Thoracic aorta (tissue), 2 donors: ENCODE measurements at regions not wholly inside any gene's neighbourhood (a gene's known extent, or its start where the extent isn't known, plus 50 kb on each side); places are given as distances from the start of the nearest gene placed in this dataset.

Experiments used
- ATAC-seq: fragments of 150-250 bp; one replicate; pipeline ENCODE4 v1.8.0; 2017; ENCODE audit warnings: low read depth; ENCODE audit not compliant: insufficient number of reproducible peaks, low FRiP score
- DNase-seq: peaks from one replicate; pipeline ENCODE4 v3.0.0-alpha.2; 2020; ENCODE audit warnings: low spot score
- H3K27ac ChIP-seq, 2 donors: fragments of 200-600 bp; sonication (generic); 1 replicate in 1 of 2; 2 replicates in 1 of 2; pipeline ENCODE4 v1.5.1; 2016; ENCODE audit warnings: mild to moderate bottlenecking in 2 of 2, moderate library complexity in 2 of 2
- H3K27me3 ChIP-seq: fragments of 200-600 bp; sonication (generic); replicated peaks from 2 replicates; pipeline ENCODE4 v1.6.0; 2016; ENCODE audit warnings: mild to moderate bottlenecking; ENCODE audit not compliant: insufficient read depth
- H3K36me3 ChIP-seq: fragments of 200-600 bp; sonication (generic); one replicate; pipeline ENCODE4 v1.5.1; 2016
- H3K4me1 ChIP-seq, 2 donors: fragments of 200-600 bp; sonication (generic); 1 replicate in 1 of 2; 2 replicates in 1 of 2; pipeline versions ENCODE4 v1.5.1 to v1.6.0; 2016; ENCODE audit warnings: low read depth in 2 of 2, mild to moderate bottlenecking in 1 of 2; ENCODE audit not compliant: control insufficient read depth in 1 of 2
- H3K4me3 ChIP-seq: fragments of 200-600 bp; sonication (generic); 2 replicates; pipeline ENCODE4 v1.5.1; 2016; ENCODE audit warnings: mild to moderate bottlenecking
- H3K9me3 ChIP-seq: fragments of 200-600 bp; sonication (generic); 2 replicates; pipeline ENCODE4 v1.5.1; 2016
- CTCF ChIP-seq: fragments of 200-600 bp; sonication (generic); IDR thresholded peaks from one replicate; pipeline ENCODE4 v1.5.1; 2019; ENCODE audit warnings: antibody characterized with exemption

- Histone ChIP-seq H3K27me3 (no peaks in the 10 kb centered on the region), H3K4me1 (no peaks in the 10 kb centered on the region), H3K4me3 (no peak overlapping the region), H3K27ac (no peak overlapping the region), H3K36me3 (no peaks in the 10 kb centered on the region), H3K9me3 (no peaks in the 10 kb centered on the region)
- no peak for TF ChIP-seq CTCF
- DNase-seq = no peak
- ATAC-seq = no peak
Measured at GRCh38 chr4:25500626-25501316, 123.7 kb downstream of the ANAPC4 start.

DNA sequence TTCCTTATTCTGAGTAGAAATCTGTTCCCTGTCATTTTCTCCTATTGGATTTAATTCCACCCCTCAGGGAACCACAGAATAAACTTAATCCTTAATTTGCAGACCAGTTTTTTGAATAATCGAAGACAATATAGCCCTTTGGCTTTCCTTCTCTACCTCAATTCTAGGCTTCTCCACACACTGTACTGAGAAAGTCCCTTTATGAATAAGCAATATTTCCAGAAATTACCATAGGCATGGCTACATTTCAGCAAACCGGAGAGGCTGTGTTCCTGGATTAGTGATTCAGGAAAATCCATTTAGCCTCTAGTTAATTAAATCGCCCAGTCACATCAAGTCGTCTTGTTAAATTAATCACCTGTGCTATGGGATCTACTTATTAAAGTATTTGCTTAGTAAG is 125.1 kb downstream of the ANAPC4 start:
- Histone ChIP-seq H3K9me3 (no peaks in the 10 kb centered on the region), H3K4me1 (no peaks in the 10 kb centered on the region), H3K4me3 (no peak overlapping the region), H3K36me3 (no peaks in the 10 kb centered on the region), H3K27ac (no peak overlapping the region), H3K27me3 (no peaks in the 10 kb centered on the region)
- DNase-seq = no peak
- no peak for ATAC-seq
- TF ChIP-seq CTCF = no peak

- no peak overlapping the region for H3K27ac ChIP-seq
- no peaks in the 10 kb centered on the region for H3K4me1 ChIP-seq
- TF ChIP-seq CTCF = no peak
- ATAC-seq = no peak
- no peaks in the 10 kb centered on the region for H3K9me3 ChIP-seq
- no peak overlapping the region for H3K4me3 ChIP-seq
- no peaks in the 10 kb centered on the region for H3K27me3 ChIP-seq
- DNase-seq = no peak
- no peaks in the 10 kb centered on the region for H3K36me3 ChIP-seq
Measured at GRCh38 chr4:25503779-25504178, 126.7 kb downstream of the ANAPC4 start.

DNA sequence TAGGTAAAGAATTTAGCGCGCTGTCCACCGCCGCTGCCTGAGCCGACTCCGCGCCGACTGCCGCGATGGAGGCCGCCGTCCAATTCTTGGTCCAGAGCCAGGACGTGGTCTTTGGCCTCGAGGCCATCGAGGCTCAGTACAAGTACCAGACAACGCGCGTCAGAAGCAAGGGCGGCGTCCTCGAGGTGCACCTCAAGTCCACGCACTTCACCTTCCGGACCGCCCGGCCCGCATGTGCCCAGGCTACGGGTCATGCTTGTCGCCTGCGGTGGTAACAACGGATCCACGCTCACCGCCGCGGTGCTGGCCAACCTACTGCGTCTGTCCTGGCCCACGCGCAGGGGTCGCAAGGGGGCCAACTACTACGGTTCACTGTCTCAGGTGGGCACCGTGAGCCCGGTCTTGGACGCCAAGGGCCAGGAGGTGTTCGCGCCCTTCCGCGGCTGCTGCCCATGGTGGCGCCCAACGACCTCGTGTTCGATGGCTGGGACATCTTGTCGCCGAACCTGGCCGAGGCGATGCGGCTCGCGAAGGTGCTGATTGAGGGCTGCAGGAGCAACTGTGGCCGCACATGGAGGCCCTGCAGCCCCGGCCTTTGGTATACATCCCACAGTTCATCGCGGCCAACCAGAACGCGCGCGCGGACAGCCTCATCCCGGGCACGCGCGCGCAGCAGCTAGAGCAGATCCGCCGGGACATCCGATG is 128.0 kb downstream of the ANAPC4 start:
- H3K9me3 ChIP-seq = no peaks in the 10 kb centered on the region
- ATAC-seq (no peak), DNase-seq (no peak)
- H3K4me3 ChIP-seq = no peak overlapping the region
- H3K36me3 ChIP-seq = no peaks in the 10 kb centered on the region
- no peaks in the 10 kb centered on the region for H3K4me1 ChIP-seq
- H3K27me3 ChIP-seq = no peaks in the 10 kb centered on the region
- H3K27ac ChIP-seq = no peak overlapping the region
- TF ChIP-seq CTCF = no peak

GRCh38 chr4:25505637-25505991 is 128.6 kb downstream of the ANAPC4 start:
- H3K36me3 ChIP-seq = no peaks in the 10 kb centered on the region
- TF ChIP-seq CTCF = no peak
- ATAC-seq = no peak
- no peaks in the 10 kb centered on the region for H3K4me1 ChIP-seq
- no peak overlapping the region for H3K4me3 ChIP-seq
- no peak for DNase-seq
- H3K9me3 ChIP-seq = no peaks in the 10 kb centered on the region
- H3K27me3 ChIP-seq = no peaks in the 10 kb centered on the region
- H3K27ac ChIP-seq = no peak overlapping the region
